WTC11 (cell line): ENCODE measurements at regions not wholly inside any gene's neighbourhood (a gene's known extent, or its start where the extent isn't known, plus 50 kb on each side); places are given as distances from the start of the nearest gene placed in this dataset.

ENCODE experiments used
- ATAC-seq: fragments of 200-7000 bp; cut with Tn5 transposase; 2 replicates; pipeline ENCODE4 v1.10.0; 2021; ENCODE audit warnings: mild to moderate bottlenecking, moderate library complexity
- CTCF ChIA-PET: fragments of 300-600 bp; sonication (Branson Sonifier 250); formaldehyde crosslinking; loops from one replicate; lab custom pipeline; 2021; ENCODE audit warnings: antibody characterized with exemption; lab: Charles Lee
- POLR2A ChIA-PET: fragments of 350-600 bp; sonication (Branson Sonifier 250); formaldehyde crosslinking; loops from one replicate; lab custom pipeline; 2021; ENCODE audit warnings: antibody characterized with exemption; lab: Charles Lee
- DNase-seq: peaks from one replicate; pipeline ENCODE4 v3.0.0; 2021; ENCODE audit warnings: low spot score
- H3K27ac Mint-ChIP-seq: 2 replicates; pipeline ENCODE4 v1.8.0; 2021; ENCODE audit warnings: mixed read lengths
- H3K27me3 Mint-ChIP-seq: 2 replicates; pipeline ENCODE4 v1.8.0; 2021; ENCODE audit warnings: low read depth, mild to moderate bottlenecking, moderate library complexity, mixed read lengths
- H3K36me3 Mint-ChIP-seq: 2 replicates; pipeline ENCODE4 v1.8.0; 2021; ENCODE audit warnings: mixed read lengths
- H3K4me1 Mint-ChIP-seq: 2 replicates; pipeline ENCODE4 v1.8.0; 2022; ENCODE audit warnings: mixed read lengths
- H3K4me3 Mint-ChIP-seq: 2 replicates; pipeline ENCODE4 v1.8.0; 2021; ENCODE audit warnings: mild to moderate bottlenecking, moderate library complexity, mixed read lengths
- H3K9me3 Mint-ChIP-seq: 2 replicates; pipeline ENCODE4 v1.8.0; 2021; ENCODE audit warnings: mixed read lengths
- ARID4B ChIP-seq: sonication (generic); formaldehyde crosslinking; IDR thresholded peaks from 2 replicates; pipeline ENCODE4 v1.8.0; 2023; ENCODE audit warnings: missing genetic modification reagents, mild to moderate bottlenecking, borderline replicate concordance
- ATF1 ChIP-seq: sonication (generic); formaldehyde crosslinking; IDR thresholded peaks from 2 replicates; pipeline ENCODE4 v1.8.1; 2023; ENCODE audit warnings: mild to moderate bottlenecking, moderate library complexity, missing genetic modification reagents
- ATF3 ChIP-seq: sonication (generic); formaldehyde crosslinking; conservative IDR thresholded peaks from 2 replicates; pipeline ENCODE4 v1.8.1; 2022; ENCODE audit warnings: mild to moderate bottlenecking, missing genetic modification reagents
- CDX4 ChIP-seq: fragments of 250-450 bp; sonication (Bioruptor Pico); IDR thresholded peaks from 2 replicates; pipeline ENCODE4 v1.9.0; 2021; ENCODE audit warnings: moderate library complexity, mild to moderate bottlenecking, inconsistent platforms, borderline replicate concordance
- E2F4 ChIP-seq: sonication (generic); formaldehyde crosslinking; IDR thresholded peaks from 2 replicates; pipeline ENCODE4 v1.8.1; 2022; ENCODE audit warnings: low read depth, mild to moderate bottlenecking, moderate library complexity, missing genetic modification reagents, borderline replicate concordance
- ERG ChIP-seq: fragments of 250-450 bp; sonication (Bioruptor Pico); IDR thresholded peaks from 2 replicates; pipeline ENCODE4 v1.8.0; 2021; ENCODE audit warnings: mild to moderate bottlenecking
- FOXK1 ChIP-seq: sonication (generic); formaldehyde crosslinking; IDR thresholded peaks from 2 replicates; pipeline ENCODE4 v1.8.0; 2022; ENCODE audit warnings: mild to moderate bottlenecking, moderate library complexity, missing genetic modification reagents
- MAX ChIP-seq: sonication (generic); formaldehyde crosslinking; IDR thresholded peaks from 2 replicates; pipeline ENCODE4 v1.8.0; 2022; ENCODE audit warnings: mild to moderate bottlenecking, missing genetic modification reagents
- NR2C2 ChIP-seq: sonication (generic); formaldehyde crosslinking; IDR thresholded peaks from 2 replicates; pipeline ENCODE4 v1.8.0; 2022; ENCODE audit warnings: mild to moderate bottlenecking, missing genetic modification reagents
- PRRX2 ChIP-seq: fragments of 250-450 bp; sonication (Bioruptor Pico); IDR thresholded peaks from 2 replicates; pipeline ENCODE4 v1.8.0; 2021; ENCODE audit warnings: mild to moderate bottlenecking
- RELA ChIP-seq: sonication (generic); formaldehyde crosslinking; IDR thresholded peaks from 2 replicates; pipeline ENCODE4 v1.8.1; 2022; ENCODE audit warnings: missing genetic modification reagents, mild to moderate bottlenecking, borderline replicate concordance
- SOX15 ChIP-seq: fragments of 250-450 bp; sonication (Bioruptor Pico); IDR thresholded peaks from 2 replicates; pipeline ENCODE4 v1.9.0; 2021; ENCODE audit warnings: mild to moderate bottlenecking
- ZNF138 ChIP-seq: sonication (generic); formaldehyde crosslinking; conservative IDR thresholded peaks from 2 replicates; pipeline ENCODE4 v1.8.1; 2022; ENCODE audit warnings: mild to moderate bottlenecking, moderate library complexity, missing genetic modification reagents
- ZNF396 ChIP-seq: fragments of 250-450 bp; sonication (Bioruptor Pico); IDR thresholded peaks from 2 replicates; pipeline ENCODE4 v1.8.0; 2021; ENCODE audit warnings: mild to moderate bottlenecking, moderate library complexity, borderline replicate concordance

GRCh38 chr2:187939180-187939579, 352.5 kb upstream of the GULP1 start:
- no peaks in the 10 kb centered on the region for H3K36me3 Mint-ChIP-seq

GRCh38 chr2:187942876-187943275, 348.8 kb upstream of the GULP1 start:
- TF ChIP-seq ATF3 (CRISPR knock-in tag) (no peak), ARID4B (CRISPR knock-in tag) (no peak), E2F4 (CRISPR knock-in tag) (no peak), RELA (no peak), ERG (CRISPR knock-in tag) (no peak), ZNF138 (no peak), NR2C2 (no peak), ATF1 (CRISPR knock-in tag) (no peak), PRRX2 (CRISPR knock-in tag) (no peak), ZNF396 (no peak), CDX4 (CRISPR knock-in tag) (no peak), MAX (CRISPR knock-in tag) (no peak)
- DNase-seq (no peak), ATAC-seq (no peak)
- H3K36me3 Mint-ChIP-seq, result no peaks in the 10 kb centered on the region
- no peaks in the 10 kb centered on the region for H3K27me3 Mint-ChIP-seq
- no peaks in the 10 kb centered on the region for H3K9me3 Mint-ChIP-seq
- CTCF ChIA-PET, result no interaction called here
- POLR2A ChIA-PET, result no interaction called here
- 0 out of 2 replicates have a peak, but pooled peaks cover 6% of the 10 kb centered on the region for H3K4me1 Mint-ChIP-seq
- H3K4me3 Mint-ChIP-seq, result no peak overlapping the region
- H3K27ac Mint-ChIP-seq, result no peak overlapping the region

More at GRCh38 chr2:187939180-187939579, 352.5 kb upstream of the GULP1 start:
- Mint-ChIP-seq H3K4me3 (no peak overlapping the region), H3K27me3 (no peaks in the 10 kb centered on the region), H3K27ac (no peak overlapping the region), H3K4me1 (no peaks in the 10 kb centered on the region), H3K9me3 (no peaks in the 10 kb centered on the region)
- ChIA-PET POLR2A (no interaction called here), CTCF (no interaction called here)
- TF ChIP-seq FOXK1 (CRISPR knock-in tag) (no peak), ERG (CRISPR knock-in tag) (no peak), CDX4 (CRISPR knock-in tag) (no peak), SOX15 (CRISPR knock-in tag) (no peak)
- ATAC-seq (no peak), DNase-seq (no peak)
